Hepatocyte (in vitro differentiated cells): ENCODE measurements at regions not wholly inside any gene's neighbourhood (a gene's known extent, or its start where the extent isn't known, plus 50 kb on each side); places are given as distances from the start of the nearest gene placed in this dataset.

ENCODE experiments used
- EZH2 ChIP-seq: fragments of 200-600 bp; sonication (generic); IDR thresholded peaks from 2 replicates; pipeline ENCODE4 v1.6.1; 2016; ENCODE audit warnings: antibody characterized with exemption, mild to moderate bottlenecking, borderline replicate concordance
- EZH2phosphoT487 ChIP-seq: fragments of 200-600 bp; sonication (generic); IDR thresholded peaks from one replicate; pipeline ENCODE4 v1.6.1; 2018; ENCODE audit warnings: antibody characterized with exemption, mild to moderate bottlenecking, low read depth, moderate library complexity; ENCODE audit not compliant: unreplicated experiment, severe bottlenecking

- TF ChIP-seq EZH2 (no peak), EZH2phosphoT487 (no peak)
Measured at GRCh38 chr11:133705074-133705648, 140.2 kb downstream of the SPATA19 start.
